ENCODE measurements at regions not wholly inside any gene's neighbourhood (a gene's known extent, or its start where the extent isn't known, plus 50 kb on each side); places are given as distances from the start of the nearest gene placed in this dataset.

GRCh38 chr3:73964818-73965217 is 340.1 kb upstream of the PDZRN3 start:
- no peak for DNase-seq
- intact Hi-C loops (cut with DNase I): no loop called here
- WGBS, 2 donors: 42 to 54% methylated on average over 1 of the region's 1 CpG
- no peaks in the 10 kb centered on the region for H3K4me1 ChIP-seq
- no peak for FAIRE-seq
- H3K4me3 ChIP-seq: no peak overlapping the region
- H3K27me3 ChIP-seq: no peaks in the 10 kb centered on the region
- no peaks in the 10 kb centered on the region for H3K36me3 ChIP-seq
- no peaks in the 10 kb centered on the region for H3K9me3 ChIP-seq
- no peak for ATAC-seq
- no peak for TF ChIP-seq CTCF (IDR thresholded peaks at IDR 0.05)
- H3K27ac ChIP-seq: no peak overlapping the region

- no peaks in the 10 kb centered on the region for H3K36me3 ChIP-seq
- H3K4me1 ChIP-seq: no peaks in the 10 kb centered on the region
- FAIRE-seq: no peak
- ATAC-seq: no peak
- H3K4me3 ChIP-seq: no peak overlapping the region
- no peak for TF ChIP-seq CTCF (IDR thresholded peaks at IDR 0.05)
- H3K9me3 ChIP-seq: no peaks in the 10 kb centered on the region
- no peak for DNase-seq
- WGBS, 2 donors: 70 to 74% methylated on average over 2 of the region's 2 CpGs
- intact Hi-C loops (cut with DNase I): no loop called here
- no peaks in the 10 kb centered on the region for H3K27me3 ChIP-seq
- H3K27ac ChIP-seq: no peak overlapping the region
These were observed 330.8 kb upstream of the PDZRN3 start for GRCh38 chr3:73955494-73956070.

GRCh38 chr3:73954506-73954905 is 329.8 kb upstream of the PDZRN3 start:
- Histone ChIP-seq H3K36me3 (no peaks in the 10 kb centered on the region), H3K27me3 (no peaks in the 10 kb centered on the region), H3K4me1 (no peaks in the 10 kb centered on the region), H3K4me3 (no peak overlapping the region), H3K9me3 (no peaks in the 10 kb centered on the region), H3K27ac (no peak overlapping the region)
- no peak for TF ChIP-seq CTCF (IDR thresholded peaks at IDR 0.05)
- intact Hi-C loops (cut with DNase I): no loop called here
- DNase-seq: no peak
- no peak for ATAC-seq
- FAIRE-seq: no peak
- WGBS, 2 donors: 60 to 74% methylated on average over 1 of the region's 1 CpG

GRCh38 chr3:73952781-73953180 is 328.0 kb upstream of the PDZRN3 start:
- Histone ChIP-seq H3K36me3 (no peaks in the 10 kb centered on the region), H3K9me3 (no peaks in the 10 kb centered on the region), H3K4me1 (no peaks in the 10 kb centered on the region), H3K4me3 (no peak overlapping the region), H3K27ac (no peak overlapping the region), H3K27me3 (no peaks in the 10 kb centered on the region)
- FAIRE-seq (no peak), ATAC-seq (no peak), DNase-seq (no peak)
- intact Hi-C loops (cut with DNase I): no loop called here
- TF ChIP-seq CTCF (IDR thresholded peaks at IDR 0.05): no peak
- 69 to 77% methylated on average over 1 of the region's 1 CpG for WGBS, 2 donors

GRCh38 chr3:73950865-73951558 is 326.3 kb upstream of the PDZRN3 start:
- no peak for FAIRE-seq

More at GRCh38 chr3:73950865-73951558, 326.3 kb upstream of the PDZRN3 start:
- no peaks in the 10 kb centered on the region for H3K4me1 ChIP-seq
- no peaks in the 10 kb centered on the region for H3K9me3 ChIP-seq
- H3K27me3 ChIP-seq: no peaks in the 10 kb centered on the region
- ATAC-seq (no peak), DNase-seq (no peak)
- WGBS, 2 donors: 33 to 43% methylated on average over 4 of the region's 4 CpGs
- intact Hi-C loops (cut with DNase I): no loop called here
- no peaks in the 10 kb centered on the region for H3K36me3 ChIP-seq
- H3K4me3 ChIP-seq: no peak overlapping the region
- no peak overlapping the region for H3K27ac ChIP-seq
- TF ChIP-seq CTCF (IDR thresholded peaks at IDR 0.05): no peak

Measured in pancreas (tissue), 10 donors.